ENCODE measurements at regions not wholly inside any gene's neighbourhood (a gene's known extent, or its start where the extent isn't known, plus 50 kb on each side); places are given as distances from the start of the nearest gene placed in this dataset.

GRCh38 chrX:13169684-13170083 is 125.3 kb upstream of the FAM9C start:
- H3K4me1 ChIP-seq (ENCODE audit: control insufficient read depth, insufficient read depth, low read length) = peaks cover 12% of the 10 kb centered on the region
- CTCF ChIA-PET = interaction anchor here (0.5 kb wide), 1 partner anchor 134 kb away, joined by 3 read pairs; no protein-coding TSS in a partner anchor
- no peaks in the 10 kb centered on the region for H3K36me3 ChIP-seq (ENCODE audit: control insufficient read depth in 2 of 2, insufficient read depth in 1 of 2, low read length in 2 of 2)
- no peak overlapping the region for H3K4me3 ChIP-seq (ENCODE audit: low read depth, low read length)
- TF ChIP-seq ZNF785 (tag by site-specific recombination; IDR thresholded peaks at IDR 0.05) (no peak), ZNF621 (tag by site-specific recombination; IDR thresholded peaks at IDR 0.05) (no peak), ZNF362 (tag by site-specific recombination; IDR thresholded peaks at IDR 0.05) (no peak), ZSCAN30 (tag by site-specific recombination; IDR thresholded peaks at IDR 0.05) (no peak)
- no peaks in the 10 kb centered on the region for H3K9me3 ChIP-seq (ENCODE audit: control insufficient read depth, insufficient read depth, low read depth, low read length)
- POLR2A ChIA-PET = interaction anchor here (0.7 to 0.9 kb wide), 2 partner anchors 13 to 223 kb away, joined by 4 to 6 read pairs; no protein-coding TSS in a partner anchor
- H3K27ac ChIP-seq (ENCODE audit: extremely low read depth, low read depth, low read length) = no peak overlapping the region

GRCh38 chrX:13168269-13168668 is 123.8 kb upstream of the FAM9C start:
- Histone ChIP-seq H3K4me3 (ENCODE audit: low read depth, low read length) (no peak overlapping the region), H3K36me3 (ENCODE audit: control insufficient read depth in 2 of 2, insufficient read depth in 1 of 2, low read length in 2 of 2) (no peaks in the 10 kb centered on the region), H3K27ac (ENCODE audit: extremely low read depth, low read depth, low read length) (no peak overlapping the region), H3K4me1 (ENCODE audit: control insufficient read depth, insufficient read depth, low read length) (peaks cover 12% of the 10 kb centered on the region), H3K9me3 (ENCODE audit: control insufficient read depth, insufficient read depth, low read depth, low read length) (no peaks in the 10 kb centered on the region)
- no peak for TF ChIP-seq ZNF157 (tag by site-specific recombination; IDR thresholded peaks at IDR 0.05)
- TF ChIP-seq ZNF433 (tag by site-specific recombination; IDR thresholded peaks at IDR 0.05; ENCODE audit: low read depth) = no peak
- TF ChIP-seq ZNF555 (tag by site-specific recombination; conservative IDR thresholded peaks at IDR 0.05) = no peak
- TF ChIP-seq ZBTB7A (tag by site-specific recombination; IDR thresholded peaks at IDR 0.05; ENCODE audit: low read depth) = no peak
- TF ChIP-seq ZNF830 (tag by site-specific recombination; IDR thresholded peaks at IDR 0.05; ENCODE audit: low read depth) = no peak
- TF ChIP-seq ZNF140 (tag by site-specific recombination; IDR thresholded peaks at IDR 0.05) = no peak
- no peak for TF ChIP-seq RBAK (tag by site-specific recombination; IDR thresholded peaks at IDR 0.05)
- no peak for TF ChIP-seq SP2 (tag by site-specific recombination; IDR thresholded peaks at IDR 0.05)
- TF ChIP-seq ZNF629 (tag by site-specific recombination; IDR thresholded peaks at IDR 0.05) = no peak
- TF ChIP-seq SP3 (tag by site-specific recombination; IDR thresholded peaks at IDR 0.05) = no peak
- TF ChIP-seq, protein P1, sequence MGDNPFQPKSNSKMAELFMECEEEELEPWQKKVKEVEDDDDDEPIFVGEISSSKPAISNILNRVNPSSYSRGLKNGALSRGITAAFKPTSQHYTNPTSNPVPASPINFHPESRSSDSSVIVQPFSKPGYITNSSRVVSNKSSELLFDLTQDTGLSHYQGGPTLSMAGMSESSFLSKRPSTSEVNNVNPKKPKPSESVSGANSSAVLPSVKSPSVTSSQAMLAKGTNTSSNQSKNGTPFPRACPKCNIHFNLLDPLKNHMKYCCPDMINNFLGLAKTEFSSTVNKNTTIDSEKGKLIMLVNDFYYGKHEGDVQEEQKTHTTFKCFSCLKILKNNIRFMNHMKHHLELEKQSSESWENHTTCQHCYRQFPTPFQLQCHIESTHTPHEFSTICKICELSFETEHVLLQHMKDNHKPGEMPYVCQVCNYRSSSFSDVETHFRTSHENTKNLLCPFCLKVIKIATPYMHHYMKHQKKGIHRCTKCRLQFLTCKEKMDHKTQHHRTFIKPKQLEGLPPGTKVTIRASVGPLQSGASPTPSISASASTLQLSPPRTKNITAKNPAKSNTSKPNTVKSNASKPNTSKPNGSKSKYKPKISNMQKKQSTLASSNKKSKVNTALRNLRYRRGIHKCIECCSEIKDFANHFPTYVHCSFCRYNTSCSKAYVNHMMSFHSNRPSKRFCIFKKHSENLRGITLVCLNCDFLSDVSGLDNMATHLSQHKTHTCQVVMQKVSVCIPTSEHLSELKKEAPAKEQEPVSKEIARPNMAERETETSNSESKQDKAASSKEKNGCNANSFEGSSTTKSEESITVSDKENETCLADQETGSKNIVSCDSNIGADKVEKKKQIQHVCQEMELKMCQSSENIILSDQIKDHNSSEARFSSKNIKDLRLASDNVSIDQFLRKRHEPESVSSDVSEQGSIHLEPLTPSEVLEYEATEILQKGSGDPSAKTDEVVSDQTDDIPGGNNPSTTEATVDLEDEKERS (tag by site-specific recombination; IDR thresholded peaks at IDR 0.05) = no peak
- no peak for TF ChIP-seq KLF10 (tag by site-specific recombination; IDR thresholded peaks at IDR 0.05)
- ChIA-PET POLR2A (no interaction called here), CTCF (interaction anchor here (0.7 kb wide), 1 partner anchor 55 kb away, joined by 4 read pairs; no protein-coding TSS in a partner anchor)

- H3K4me3 ChIP-seq (ENCODE audit: low read depth, low read length) = no peak overlapping the region
- H3K9me3 ChIP-seq (ENCODE audit: control insufficient read depth, insufficient read depth, low read depth, low read length) = no peaks in the 10 kb centered on the region
- H3K36me3 ChIP-seq (ENCODE audit: control insufficient read depth in 2 of 2, insufficient read depth in 1 of 2, low read length in 2 of 2) = no peaks in the 10 kb centered on the region
- POLR2A ChIA-PET = no interaction called here
- H3K4me1 ChIP-seq (ENCODE audit: control insufficient read depth, insufficient read depth, low read length) = peaks cover 12% of the 10 kb centered on the region
- TF ChIP-seq ZNF629 (tag by site-specific recombination; IDR thresholded peaks at IDR 0.05) = 0 out of 2 replicates have a peak, but pooled peaks have one; percentile 13
- TF ChIP-seq ATF2 (tag by site-specific recombination; IDR thresholded peaks at IDR 0.05; ENCODE audit: low read depth) = peak; percentile 57; the same call in 1 of the 2 replicates
- TF ChIP-seq SP7 (tag by site-specific recombination; IDR thresholded peaks at IDR 0.05) = peak; percentile 70
- TF ChIP-seq ZNF184 (tag by site-specific recombination; IDR thresholded peaks at IDR 0.05) = no peak
- H3K27ac ChIP-seq (ENCODE audit: extremely low read depth, low read depth, low read length) = no peak overlapping the region
- CTCF ChIA-PET = interaction anchor here (0.6 to 0.7 kb wide), 2 partner anchors 54 to 221 kb away, joined by 4 to 5 read pairs; no protein-coding TSS in a partner anchor
These were observed 123.2 kb upstream of the FAM9C start for GRCh38 chrX:13167481-13168231.
